Upper lobe of left lung (tissue), 6 donors: ENCODE measurements at regions not wholly inside any gene's neighbourhood (a gene's known extent, or its start where the extent isn't known, plus 50 kb on each side); places are given as distances from the start of the nearest gene placed in this dataset.

ENCODE experiments used
- ATAC-seq, 2 donors: fragments of 200-7000 bp; cut with Tn5 transposase; one replicate each; pipeline ENCODE4 v1.9.1; 2022; ENCODE audit warnings: mild to moderate bottlenecking in 2 of 2, moderate library complexity in 2 of 2; ENCODE audit not compliant: low FRiP score in 2 of 2
- DNase-seq, 2 donors: peaks; one replicate each; pipeline ENCODE4 v3.0.0-alpha.2; 2019 to 2020
- H3K27ac ChIP-seq, 4 donors: fragments of 200-600 bp; sonication (generic); one replicate each; pipeline ENCODE4 v1.5.1; 2016 to 2019
- H3K27me3 ChIP-seq, 4 donors: fragments of 200-600 bp; sonication (generic); one replicate each; pipeline ENCODE4 v1.5.1; 2017 to 2019
- H3K36me3 ChIP-seq, 4 donors: fragments of 200-600 bp; sonication (generic); one replicate each; pipeline ENCODE4 v1.5.1; 2016 to 2019
- H3K4me1 ChIP-seq, 4 donors: fragments of 200-600 bp; sonication (generic); one replicate each; pipeline ENCODE4 v1.5.1; 2018 to 2019
- H3K4me3 ChIP-seq, 4 donors: fragments of 200-600 bp; sonication (generic); one replicate each; pipeline ENCODE4 v1.5.1; 2017 to 2019; ENCODE audit warnings: mild to moderate bottlenecking in 2 of 4, moderate library complexity in 1 of 4
- H3K9me3 ChIP-seq, 4 donors: fragments of 200-600 bp; sonication (generic); one replicate each; pipeline ENCODE4 v1.5.1; 2018 to 2019
- EP300 ChIP-seq, 4 donors: sonication (generic); formaldehyde crosslinking; IDR thresholded peaks; one replicate each; pipeline ENCODE4 v1.5.1; 2017; ENCODE audit warnings: antibody characterized with exemption in 4 of 4, control low read depth in 2 of 4
- POLR2A ChIP-seq, 4 donors: fragments of 450-650 bp; IDR thresholded peaks; one replicate each; pipeline ENCODE4 v1.5.1; 2016 to 2017; ENCODE audit warnings: antibody characterized with exemption in 4 of 4, mild to moderate bottlenecking in 2 of 4
- POLR2AphosphoS5 ChIP-seq, 2 donors: sonication (generic); formaldehyde crosslinking; IDR thresholded peaks; one replicate each; pipeline ENCODE4 v1.5.1; 2017; ENCODE audit warnings: antibody characterized with exemption in 2 of 2
- WGBS, 2 donors: methylation state at CpG; one replicate each; pipeline ENCODE4 v1.1.5; 2017 to 2018; 5-methylcytosine and 5-hydroxymethylcytosine counted together
- TF ChIP-seq, protein P1 (sequence below), 6 experiments: fragments of 450-650 bp in 4 of 6; fragments of 200-600 bp in 2 of 6; sonication (generic) in 2 of 6; IDR thresholded peaks; one replicate each; pipeline ENCODE4 v1.5.1; 2016 to 2019; ENCODE audit warnings: antibody characterized with exemption in 6 of 6
- donor health status: DM: no; HTN: no; CAD: no; lungs with moderate emphysema.
- donor health status: DM: no; HTN: yes; CAD: no; lungs with severe emphysema.

DNA sequence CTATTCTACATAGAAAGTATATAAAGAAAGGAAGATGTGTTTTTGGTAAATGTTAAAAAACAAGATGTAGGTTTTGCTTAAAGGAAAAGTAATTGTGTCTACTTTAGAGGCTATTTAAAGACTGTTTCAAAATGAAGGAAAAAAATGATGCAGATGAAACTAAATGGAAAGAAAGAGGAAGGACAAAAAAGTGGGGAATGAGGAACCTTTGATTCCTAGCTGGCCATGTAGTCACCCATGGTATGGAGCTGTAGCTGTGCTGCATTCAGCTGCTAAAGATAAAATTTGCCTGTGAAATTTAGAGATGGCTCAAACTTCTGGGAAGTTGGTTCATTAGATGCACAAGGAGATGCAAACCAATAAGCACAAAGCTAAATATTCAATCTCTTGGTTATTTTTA is 86.8 kb upstream of the SERBP1 start:
- DNase-seq (no peak), ATAC-seq (no peak)
- Histone ChIP-seq H3K4me1 (no peaks in the 10 kb centered on the region), H3K4me3 (no peak overlapping the region), H3K27me3 (no peaks in the 10 kb centered on the region), H3K9me3 (peaks cover 0 to 12% (median 5%) of the 10 kb centered on the region in 4 donors), H3K36me3 (no peaks in the 10 kb centered on the region), H3K27ac (no peak overlapping the region)
- TF ChIP-seq POLR2AphosphoS5 (IDR thresholded peaks at IDR 0.05) (no peak), EP300 (IDR thresholded peaks at IDR 0.05) (no peak)
- TF ChIP-seq, protein P1, sequence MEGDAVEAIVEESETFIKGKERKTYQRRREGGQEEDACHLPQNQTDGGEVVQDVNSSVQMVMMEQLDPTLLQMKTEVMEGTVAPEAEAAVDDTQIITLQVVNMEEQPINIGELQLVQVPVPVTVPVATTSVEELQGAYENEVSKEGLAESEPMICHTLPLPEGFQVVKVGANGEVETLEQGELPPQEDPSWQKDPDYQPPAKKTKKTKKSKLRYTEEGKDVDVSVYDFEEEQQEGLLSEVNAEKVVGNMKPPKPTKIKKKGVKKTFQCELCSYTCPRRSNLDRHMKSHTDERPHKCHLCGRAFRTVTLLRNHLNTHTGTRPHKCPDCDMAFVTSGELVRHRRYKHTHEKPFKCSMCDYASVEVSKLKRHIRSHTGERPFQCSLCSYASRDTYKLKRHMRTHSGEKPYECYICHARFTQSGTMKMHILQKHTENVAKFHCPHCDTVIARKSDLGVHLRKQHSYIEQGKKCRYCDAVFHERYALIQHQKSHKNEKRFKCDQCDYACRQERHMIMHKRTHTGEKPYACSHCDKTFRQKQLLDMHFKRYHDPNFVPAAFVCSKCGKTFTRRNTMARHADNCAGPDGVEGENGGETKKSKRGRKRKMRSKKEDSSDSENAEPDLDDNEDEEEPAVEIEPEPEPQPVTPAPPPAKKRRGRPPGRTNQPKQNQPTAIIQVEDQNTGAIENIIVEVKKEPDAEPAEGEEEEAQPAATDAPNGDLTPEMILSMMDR (IDR thresholded peaks at IDR 0.05), result no peak

DNA sequence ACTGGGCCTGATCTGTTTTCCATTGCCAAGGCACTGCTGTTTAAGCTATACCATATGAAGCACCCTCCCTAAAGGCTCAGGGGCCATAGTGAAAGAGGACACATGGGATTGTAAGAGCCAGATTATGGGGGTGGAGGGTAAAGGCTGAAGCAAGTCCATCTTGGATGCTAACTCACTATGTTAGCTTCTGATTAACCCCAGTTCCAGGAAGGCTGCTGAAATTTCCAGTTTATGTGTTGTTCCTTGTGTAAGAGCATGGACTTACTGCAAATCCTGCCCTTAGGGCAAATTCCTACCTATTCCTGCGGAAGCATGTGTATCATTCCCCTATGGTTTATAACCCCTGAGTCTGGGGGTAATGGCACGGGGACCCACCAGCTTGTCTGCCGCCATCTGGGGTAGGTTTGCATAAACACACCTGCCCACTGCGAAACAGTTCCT is 91.8 kb upstream of the SERBP1 start:
- no peak for DNase-seq
- Histone ChIP-seq H3K27me3 (no peaks in the 10 kb centered on the region), H3K36me3 (no peaks in the 10 kb centered on the region), H3K4me3 (no peak overlapping the region), H3K27ac (no peak overlapping the region), H3K9me3 (no peaks in the 10 kb centered on the region), H3K4me1 (no peaks in the 10 kb centered on the region)
- ATAC-seq, result no peak
- WGBS, 2 donors, result 93 to 95% methylated on average over 4 of the region's 4 CpGs
- no peak for TF ChIP-seq EP300 (IDR thresholded peaks at IDR 0.05)
- TF ChIP-seq POLR2AphosphoS5 (IDR thresholded peaks at IDR 0.05), result no peak
- TF ChIP-seq, protein P1 (IDR thresholded peaks at IDR 0.05), result no peak
- no peak for TF ChIP-seq POLR2A (IDR thresholded peaks at IDR 0.05)

DNA sequence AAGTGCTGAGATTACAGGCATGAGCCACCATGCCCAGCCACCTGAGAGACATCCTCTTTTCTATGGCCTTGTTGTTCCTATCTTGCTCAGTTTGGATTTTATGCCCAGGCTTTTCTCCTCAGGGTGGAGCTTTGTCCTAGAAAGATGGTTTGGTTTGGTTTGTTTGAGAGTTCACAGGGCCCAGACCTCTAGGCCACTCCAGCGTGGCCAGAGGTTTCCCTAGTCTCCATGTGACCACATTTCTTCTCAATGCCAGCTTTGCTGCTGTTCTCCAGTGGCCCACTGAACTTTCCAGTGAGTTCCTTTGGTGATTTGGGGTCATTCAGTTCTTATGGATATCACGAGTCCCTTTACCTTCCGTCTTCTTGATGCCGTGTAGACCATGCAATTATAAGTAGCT is 92.6 kb upstream of the SERBP1 start:
- WGBS, 2 donors, result 93 to 96% methylated on average over 4 of the region's 4 CpGs
- no peak overlapping the region for H3K4me3 ChIP-seq
- no peak overlapping the region for H3K27ac ChIP-seq
- no peaks in the 10 kb centered on the region for H3K4me1 ChIP-seq
- H3K27me3 ChIP-seq, result no peaks in the 10 kb centered on the region
- H3K36me3 ChIP-seq, result no peaks in the 10 kb centered on the region
- DNase-seq, result no peak
- ATAC-seq, result no peak
- no peak for TF ChIP-seq POLR2AphosphoS5 (IDR thresholded peaks at IDR 0.05)
- TF ChIP-seq, protein P1 (IDR thresholded peaks at IDR 0.05), result no peak
- no peak for TF ChIP-seq POLR2A (IDR thresholded peaks at IDR 0.05)
- no peak for TF ChIP-seq EP300 (IDR thresholded peaks at IDR 0.05)
- H3K9me3 ChIP-seq, result no peaks in the 10 kb centered on the region

DNA sequence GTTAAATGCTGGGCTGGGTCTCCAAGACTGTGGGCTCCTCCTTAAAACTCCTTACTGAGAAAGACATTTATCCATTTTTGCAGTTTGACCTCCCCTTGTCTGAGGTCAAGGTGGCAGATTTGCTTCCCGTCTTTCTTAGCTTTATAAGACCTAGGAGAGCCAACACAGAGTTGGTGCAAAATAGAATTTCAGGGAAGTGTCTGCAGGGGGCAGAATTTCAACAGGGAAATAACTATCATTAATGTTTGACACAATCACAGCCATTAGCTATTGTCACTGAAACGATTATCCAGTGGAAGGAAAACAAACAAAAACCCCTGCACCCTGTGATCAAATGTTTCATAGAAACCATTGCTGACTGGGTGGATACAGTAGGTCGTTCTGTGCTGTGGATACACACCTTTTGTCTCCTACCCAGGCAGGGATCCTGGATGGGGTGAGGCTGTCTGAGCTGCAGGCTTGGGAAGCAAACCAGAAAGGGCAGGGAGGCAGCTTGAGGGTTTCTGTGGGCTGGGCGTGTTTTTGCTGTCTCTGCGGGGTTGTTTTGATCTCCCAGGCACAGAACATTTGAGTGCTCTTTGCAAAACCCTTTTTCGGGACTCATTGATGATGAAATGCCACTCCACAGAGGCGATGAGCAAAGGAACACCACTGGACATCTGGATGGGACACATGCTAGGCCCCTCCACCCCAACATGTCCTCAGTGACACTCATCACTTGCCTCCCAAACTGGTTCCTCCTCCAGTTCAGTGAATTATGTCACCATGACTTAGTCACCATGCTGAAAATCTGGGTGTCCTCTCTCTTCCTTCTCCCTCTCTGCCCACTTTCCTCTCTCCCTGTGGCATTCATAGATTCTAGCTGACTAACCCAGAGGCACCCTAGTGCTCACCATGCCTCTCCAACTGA is 94.2 kb upstream of the SERBP1 start:
- no peaks in the 10 kb centered on the region for H3K36me3 ChIP-seq
- H3K4me1 ChIP-seq, result no peaks in the 10 kb centered on the region
- H3K9me3 ChIP-seq, result no peaks in the 10 kb centered on the region
- no peaks in the 10 kb centered on the region for H3K27me3 ChIP-seq
- ATAC-seq (peak; percentile 29 to 43), DNase-seq (no peak)
- TF ChIP-seq POLR2AphosphoS5 (IDR thresholded peaks at IDR 0.05) (no peak), POLR2A (IDR thresholded peaks at IDR 0.05) (no peak), EP300 (IDR thresholded peaks at IDR 0.05) (no peak)
- TF ChIP-seq, protein P1 (IDR thresholded peaks at IDR 0.05), result peak in 1 of 6 experiments; percentile 5
- no peak overlapping the region for H3K4me3 ChIP-seq
- no peak overlapping the region for H3K27ac ChIP-seq
- 62 to 68% methylated on average over 7 of the region's 7 CpGs for WGBS, 2 donors
